ENCODE measurements at regions not wholly inside any gene's neighbourhood (a gene's known extent, or its start where the extent isn't known, plus 50 kb on each side); places are given as distances from the start of the nearest gene placed in this dataset.
"Not testable (repeated sequence)": the region's sequence is repeated elsewhere in the genome, so short reads cannot be mapped to it uniquely, and the experiment has no call there.

- ATAC-seq (no peak), DNase-seq (ENCODE audit: low spot score) (no peak)
- intact Hi-C loops (cut with DNase I) = no loop called here
Observed at GRCh38 chr2:22153931-22154613, 1030.3 kb downstream of the TDRD15 start.

DNA sequence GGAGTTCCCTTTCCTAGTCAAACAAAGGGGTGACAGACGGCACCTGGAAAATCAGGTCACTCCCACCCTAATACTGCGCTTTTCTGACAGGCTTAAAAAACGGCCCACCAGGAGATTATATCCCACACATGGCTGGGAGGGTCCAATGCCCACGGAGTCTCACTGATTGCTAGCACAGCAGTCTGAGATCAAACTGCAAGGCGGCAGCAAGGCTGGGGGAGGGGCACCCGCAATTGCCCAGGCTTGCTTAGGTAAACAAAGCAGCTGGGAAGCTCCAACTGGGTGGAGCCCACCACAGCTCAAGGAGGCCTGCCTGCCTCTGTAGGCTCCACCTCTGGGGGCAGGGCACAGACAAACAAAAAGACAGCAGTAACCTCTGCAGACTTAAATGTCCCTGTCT lies 1032.9 kb downstream of the TDRD15 start:
- ATAC-seq; intact Hi-C loops (cut with DNase I); DNase-seq (ENCODE audit: low spot score): not testable (repeated sequence)

DNA sequence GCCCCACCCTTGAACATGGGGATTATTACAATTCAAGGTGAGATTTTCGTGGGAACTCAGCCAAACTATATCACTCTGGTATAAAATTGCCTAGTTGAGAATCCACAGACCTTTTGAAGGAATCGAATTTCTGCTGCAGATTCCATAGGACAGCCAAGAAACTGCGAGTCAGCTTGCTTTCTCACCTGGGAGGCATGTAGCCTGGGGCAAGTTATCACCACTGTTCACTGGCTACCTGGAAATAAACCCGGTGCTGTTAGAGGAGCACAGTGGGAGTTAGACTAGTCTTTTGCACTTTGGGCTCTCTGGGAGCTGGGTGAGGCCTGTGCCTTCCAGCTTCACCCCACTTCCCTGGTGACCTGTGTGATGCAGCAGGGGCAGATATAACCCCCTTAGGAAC lies 1043.5 kb downstream of the TDRD15 start:
- intact Hi-C loops (cut with DNase I) = no loop called here
- DNase-seq (ENCODE audit: low spot score) (no peak), ATAC-seq (no peak)

DNA sequence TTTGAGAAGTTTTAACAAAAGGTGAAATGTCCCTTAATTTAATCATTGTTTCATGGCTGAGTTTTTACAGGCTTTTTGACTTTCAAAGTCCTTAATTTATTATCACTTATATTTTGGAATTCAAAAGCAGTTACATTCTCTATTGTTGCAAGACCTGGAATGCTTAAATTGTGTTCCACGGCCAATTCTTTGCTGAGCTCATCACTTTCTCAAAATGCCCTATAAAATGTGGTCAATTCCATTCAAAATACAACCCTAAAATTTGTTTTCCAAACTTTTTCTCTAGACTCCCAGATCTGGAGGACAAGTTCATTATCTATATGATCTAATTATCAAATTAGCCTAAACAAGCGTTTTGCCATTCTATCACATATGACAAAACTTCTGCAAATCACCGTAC lies 1051.2 kb downstream of the TDRD15 start:
- ATAC-seq (no peak), DNase-seq (ENCODE audit: low spot score) (no peak)
- intact Hi-C loops (cut with DNase I) = no loop called here

- DNase-seq (ENCODE audit: low spot score) (no peak), ATAC-seq (no peak)
- intact Hi-C loops (cut with DNase I) = no loop called here
Observed at GRCh38 chr2:22185251-22185650, 1061.5 kb downstream of the TDRD15 start.

DNA sequence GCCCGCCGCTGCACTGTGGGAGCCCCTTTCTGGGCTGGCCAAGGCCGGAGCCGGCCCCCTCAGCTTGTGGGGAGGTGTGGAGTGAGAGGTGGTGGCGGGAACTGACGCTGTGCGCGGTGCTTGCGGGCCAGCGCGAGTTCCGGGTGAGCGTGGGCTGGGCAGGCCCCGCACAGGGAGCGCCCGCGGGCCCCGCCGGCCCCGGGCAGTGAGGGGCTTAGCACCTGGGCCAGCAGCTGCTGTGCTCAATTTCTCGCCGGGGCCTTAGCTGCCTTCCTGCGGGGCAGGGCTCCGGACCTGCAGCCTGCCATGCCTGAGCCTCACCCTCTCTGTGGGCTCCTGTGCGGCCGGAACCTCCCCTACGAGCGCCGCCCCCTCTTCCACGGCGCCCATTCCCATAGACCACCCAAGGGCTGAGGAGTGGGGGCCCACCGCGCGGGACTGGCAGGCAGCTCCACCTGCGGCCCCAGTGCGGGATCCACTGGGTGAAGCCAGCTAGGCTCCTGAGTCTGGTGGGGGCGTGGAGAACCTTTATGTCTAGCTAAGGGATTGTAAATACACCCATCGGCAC lies 1062.6 kb downstream of the TDRD15 start:
- intact Hi-C loops (cut with DNase I); ATAC-seq; DNase-seq (ENCODE audit: low spot score): not testable (repeated sequence)

DNA sequence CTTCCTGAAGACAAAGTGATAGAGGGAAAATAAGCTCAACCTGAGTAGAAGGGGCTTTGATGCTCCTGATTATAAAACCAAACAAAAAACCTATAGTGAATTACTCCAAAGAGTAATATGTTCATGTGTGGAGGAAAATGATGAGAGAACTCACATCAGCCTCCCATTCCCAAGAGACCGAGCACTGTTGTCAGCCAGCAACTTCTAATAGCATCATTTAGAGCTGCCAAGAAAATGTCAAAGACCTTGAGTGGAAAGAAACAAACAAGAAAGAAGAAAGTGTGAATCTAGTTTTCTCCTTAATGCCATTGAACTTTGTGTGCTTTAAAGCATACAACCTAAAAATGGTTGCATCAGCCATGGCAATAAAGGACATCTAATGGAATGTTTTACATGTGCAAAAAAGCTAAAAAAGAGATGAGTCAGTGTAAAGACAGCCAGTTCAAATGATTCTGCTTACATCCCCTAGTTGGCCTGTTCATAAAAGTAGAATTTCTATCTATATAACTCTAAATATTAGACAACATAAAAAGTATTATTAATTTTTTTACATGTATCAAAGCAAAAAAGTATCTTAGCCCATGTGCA lies 1066.2 kb downstream of the TDRD15 start:
- DNase-seq (ENCODE audit: low spot score) (no peak), ATAC-seq (no peak)
- intact Hi-C loops (cut with DNase I) = no loop called here

DNA sequence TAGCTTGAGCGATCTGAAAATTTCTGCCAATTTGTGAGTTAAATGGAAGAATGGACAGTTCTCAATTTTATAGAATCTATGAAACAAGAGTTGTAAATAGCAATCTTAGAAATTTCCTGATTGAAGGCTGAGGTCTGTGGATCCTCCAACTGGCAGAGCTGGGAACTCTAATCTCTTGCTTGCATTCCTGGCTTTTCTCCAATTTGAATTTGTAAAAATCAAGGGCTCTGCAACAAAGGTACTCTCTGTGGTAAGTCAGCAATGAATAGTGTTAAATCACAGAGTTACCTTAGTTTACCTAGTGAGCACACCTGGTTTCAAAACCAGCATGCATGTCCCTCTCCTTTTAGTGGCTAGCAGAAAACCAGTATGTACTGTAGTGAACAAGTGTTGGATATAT lies 1070.5 kb downstream of the TDRD15 start:
- DNase-seq (ENCODE audit: low spot score) (no peak), ATAC-seq (no peak)
- intact Hi-C loops (cut with DNase I) = no loop called here

DNA sequence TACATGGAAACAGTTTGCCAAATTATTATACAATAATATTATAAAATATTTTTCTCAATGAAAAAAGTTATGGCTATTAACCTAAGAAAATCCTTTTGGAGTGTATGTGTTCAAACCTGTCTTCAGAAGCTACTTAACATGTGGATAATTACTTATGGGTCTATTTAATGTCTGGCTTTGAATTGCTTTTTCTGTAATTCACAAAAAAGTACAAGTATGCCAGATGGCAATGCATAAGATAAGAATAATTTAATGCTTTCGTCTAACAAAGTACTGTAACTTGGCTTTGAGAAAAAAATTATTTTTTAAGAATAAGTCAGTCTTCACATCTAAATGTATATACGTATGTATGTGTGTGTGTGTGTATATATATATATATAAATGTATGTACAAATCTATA lies 1073.0 kb downstream of the TDRD15 start:
- no peak for DNase-seq (ENCODE audit: low spot score)
- no peak for ATAC-seq
- intact Hi-C loops (cut with DNase I) = no loop called here

DNA sequence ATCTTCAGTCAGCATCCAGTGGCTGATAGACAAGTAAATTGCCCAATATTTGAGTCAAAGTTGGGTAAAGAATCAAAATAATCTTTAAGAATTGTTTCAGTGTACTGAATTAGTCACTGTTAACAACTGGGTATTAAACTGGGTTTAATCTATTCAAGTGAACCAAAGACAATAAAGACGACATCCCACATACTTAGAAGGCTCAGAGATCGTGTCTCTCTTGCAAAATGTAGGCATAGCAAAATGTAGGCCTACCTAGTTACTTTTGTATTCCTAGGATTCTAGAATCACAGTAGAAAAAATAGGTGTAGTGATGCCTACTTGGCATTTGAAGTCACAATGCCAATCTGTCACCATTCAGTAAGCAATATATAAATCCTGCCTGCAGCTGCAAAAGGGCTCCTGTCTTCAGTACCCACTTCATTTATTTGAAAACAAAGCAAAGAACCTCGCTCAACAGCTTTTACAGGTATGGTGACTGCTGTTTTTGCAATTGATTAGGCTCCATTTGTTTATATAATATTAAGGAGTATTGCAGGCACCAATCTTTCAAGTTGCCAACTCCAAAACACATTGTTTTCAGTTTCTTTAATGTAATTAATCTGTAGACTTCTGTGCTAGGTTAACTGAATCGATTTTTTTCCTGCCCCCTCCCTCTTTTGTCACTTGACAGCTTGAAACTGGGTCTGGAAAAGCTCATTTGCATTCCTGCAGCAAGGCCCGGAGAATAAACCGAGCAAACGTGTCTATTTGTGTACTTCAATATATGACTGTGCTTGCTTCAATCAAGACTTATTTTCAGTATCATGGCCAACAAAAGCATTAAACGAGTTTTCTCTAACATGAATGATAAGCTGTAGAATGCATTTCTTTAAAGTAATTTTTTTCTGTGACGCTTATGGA lies 1074.9 kb downstream of the TDRD15 start:
- no peak for ATAC-seq
- intact Hi-C loops (cut with DNase I) = no loop called here
- no peak for DNase-seq (ENCODE audit: low spot score)

GRCh38 chr2:22199994-22200393 lies 1076.2 kb downstream of the TDRD15 start:
- intact Hi-C loops (cut with DNase I) = no loop called here
- DNase-seq (ENCODE audit: low spot score) = no peak
- no peak for ATAC-seq

DNA sequence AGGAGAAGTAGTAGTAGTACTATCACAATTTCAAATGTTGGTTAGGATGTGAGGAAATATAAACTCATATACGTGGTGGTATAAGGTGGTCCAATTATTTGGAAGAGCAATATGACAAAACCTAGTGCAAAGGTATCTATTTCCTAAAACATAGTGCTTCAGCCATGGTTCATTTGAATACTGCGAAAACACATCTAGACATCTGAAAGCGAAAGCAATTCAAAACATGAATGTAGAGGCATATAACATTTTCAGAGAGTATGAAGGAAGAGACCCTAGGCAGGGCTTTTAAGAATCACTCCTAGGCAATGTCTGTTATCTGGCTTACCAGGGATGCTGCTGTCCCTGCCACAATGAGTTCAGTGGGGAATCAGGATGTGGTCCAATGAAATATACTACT lies 1085.8 kb downstream of the TDRD15 start:
- DNase-seq (ENCODE audit: low spot score) (no peak), ATAC-seq (no peak)
- intact Hi-C loops (cut with DNase I) = no loop called here

DNA sequence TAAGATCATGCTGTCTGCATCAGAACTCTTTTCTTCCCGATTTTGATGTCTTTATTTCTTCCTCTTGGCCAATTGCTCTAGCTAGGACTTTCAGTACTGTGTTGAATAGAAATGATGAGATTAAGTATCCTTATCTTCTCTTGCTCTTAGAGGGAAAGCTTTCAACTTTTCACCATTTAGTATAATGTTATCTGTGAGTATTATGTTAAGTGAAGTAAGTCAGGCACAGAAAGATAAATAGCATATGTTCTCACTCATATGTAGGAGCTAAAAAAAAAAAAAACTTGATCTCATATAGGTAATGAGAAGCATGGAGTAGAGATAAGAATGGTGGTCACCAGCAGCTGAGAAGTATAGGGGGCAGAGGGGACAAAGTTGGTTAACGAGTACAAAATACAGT lies 1089.5 kb downstream of the TDRD15 start:
- no peak for DNase-seq (ENCODE audit: low spot score)
- intact Hi-C loops (cut with DNase I) = no loop called here
- ATAC-seq = no peak

- ATAC-seq (no peak), DNase-seq (ENCODE audit: low spot score) (no peak)
- intact Hi-C loops (cut with DNase I) = no loop called here
Observed at GRCh38 chr2:22215517-22215916, 1091.7 kb downstream of the TDRD15 start.

DNA sequence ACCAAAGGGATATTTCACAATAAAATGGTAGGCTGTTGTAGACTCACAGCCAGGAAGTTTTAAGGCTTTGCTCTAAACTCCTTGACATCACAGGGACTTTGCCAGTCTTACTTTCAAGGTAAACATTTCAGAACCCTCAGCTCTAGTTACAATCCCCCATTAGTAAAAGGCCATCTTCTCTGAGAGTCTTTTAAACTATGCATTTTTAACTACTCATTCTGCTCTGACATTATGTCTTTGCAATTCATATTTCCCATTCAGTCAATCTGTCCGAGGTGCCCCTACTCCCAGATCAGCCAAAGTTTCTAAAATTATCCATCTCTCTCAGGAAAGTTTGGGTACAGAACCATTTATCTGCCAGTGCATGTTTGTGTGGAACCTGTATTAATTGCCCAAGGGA lies 1094.1 kb downstream of the TDRD15 start:
- no peak for DNase-seq (ENCODE audit: low spot score)
- intact Hi-C loops (cut with DNase I) = no loop called here
- ATAC-seq = no peak

DNA sequence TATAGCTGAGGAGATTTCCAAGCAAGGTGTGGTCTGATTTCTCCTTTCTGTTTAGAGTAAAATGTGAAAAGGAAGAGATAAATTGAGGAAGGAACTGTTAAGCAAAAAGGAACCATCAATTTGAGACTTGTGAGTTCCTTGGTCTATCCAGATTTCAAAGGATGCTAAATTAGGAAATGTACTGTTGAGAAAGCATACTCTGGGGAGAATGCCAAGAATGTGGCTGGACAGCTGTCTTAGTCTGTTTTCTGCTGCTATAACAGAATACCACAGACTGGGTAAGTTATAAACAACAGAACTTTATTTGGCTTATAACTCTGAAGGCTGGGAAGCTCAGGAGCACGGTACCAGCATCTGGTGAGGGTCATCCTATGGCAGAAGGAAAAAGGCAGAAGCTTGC lies 1097.2 kb downstream of the TDRD15 start:
- DNase-seq (ENCODE audit: low spot score) (no peak), ATAC-seq (no peak)
- intact Hi-C loops (cut with DNase I) = no loop called here

DNA sequence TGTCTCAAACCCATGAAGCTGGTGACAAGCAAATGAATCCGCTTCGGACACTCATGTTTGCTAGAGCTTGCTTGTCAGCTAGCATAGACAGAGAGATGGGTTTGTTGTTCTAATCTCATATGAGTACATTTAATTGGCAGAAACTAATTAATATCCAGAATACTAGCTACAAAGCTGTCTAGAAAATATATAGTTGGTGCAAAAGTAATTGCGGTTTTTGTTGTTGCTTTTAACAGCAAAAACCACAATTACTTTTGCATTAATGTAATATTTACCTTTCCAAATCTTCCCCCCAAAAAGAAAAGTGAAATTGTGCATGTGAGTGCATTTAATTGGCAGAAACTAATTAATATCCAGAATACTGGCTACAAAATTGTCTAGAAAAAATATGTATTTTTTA lies 1115.2 kb downstream of the TDRD15 start:
- intact Hi-C loops (cut with DNase I) = no loop called here
- DNase-seq (ENCODE audit: low spot score) = no peak
- ATAC-seq = no peak

DNA sequence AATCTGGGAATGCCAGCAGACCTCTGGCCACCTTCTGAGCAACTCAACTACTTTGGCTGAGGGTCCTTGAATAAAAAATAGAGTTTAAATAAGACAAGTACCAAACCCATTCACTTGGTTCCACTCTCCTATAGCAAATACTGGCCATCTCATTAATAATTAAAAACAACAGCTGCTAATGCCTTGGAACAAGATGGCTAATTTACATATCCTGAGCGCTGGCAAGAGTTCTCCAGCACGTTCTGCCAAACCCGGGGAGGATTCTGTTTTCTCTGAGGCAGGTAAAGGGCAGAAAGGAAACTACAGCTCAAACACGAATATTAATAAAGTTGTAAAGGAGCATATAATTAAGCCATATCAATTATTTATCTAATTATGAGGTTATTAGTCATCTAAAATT lies 1123.7 kb downstream of the TDRD15 start:
- ATAC-seq = no peak
- intact Hi-C loops (cut with DNase I) = no loop called here
- DNase-seq (ENCODE audit: low spot score) = no peak

GRCh38 chr2:22248851-22249250 lies 1125.1 kb downstream of the TDRD15 start:
- no peak for DNase-seq (ENCODE audit: low spot score)
- intact Hi-C loops (cut with DNase I) = no loop called here

DNA sequence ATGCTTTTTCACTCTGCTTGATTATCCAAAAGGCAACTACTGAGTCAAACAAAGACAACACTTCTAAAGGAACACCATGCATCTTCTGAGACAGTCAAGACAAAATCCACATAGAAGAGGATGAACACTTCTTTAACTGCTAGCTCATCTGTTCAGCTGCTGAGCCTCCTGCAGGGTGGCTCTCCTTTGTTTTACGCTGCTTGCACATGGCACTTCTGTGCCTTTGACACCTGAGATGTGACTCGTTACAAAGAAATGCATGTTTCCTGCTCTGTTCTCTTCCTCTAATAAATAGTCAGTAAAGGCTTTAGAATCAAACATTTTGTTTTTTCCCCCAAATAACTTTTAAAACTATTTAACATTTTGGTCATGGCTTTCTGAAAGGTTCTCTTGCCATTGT lies 1129.4 kb downstream of the TDRD15 start:
- ATAC-seq (no peak), DNase-seq (ENCODE audit: low spot score) (no peak)
- intact Hi-C loops (cut with DNase I) = no loop called here

More at GRCh38 chr2:22248851-22249250, 1125.1 kb downstream of the TDRD15 start:
- ATAC-seq = no peak

All from sciatic nerve (tissue), 2 donors.